ENCODE measurements at regions not wholly inside any gene's neighbourhood (a gene's known extent, or its start where the extent isn't known, plus 50 kb on each side); places are given as distances from the start of the nearest gene placed in this dataset.

GRCh38 chr4:111864066-111864465, 281.2 kb upstream of the FAM241A start:
- Mint-ChIP-seq H3K4me3 (no peak overlapping the region), H3K36me3 (ENCODE audit: low read depth) (no peaks in the 10 kb centered on the region), H3K27ac (no peak overlapping the region), H3K9me3 (peaks cover 13% of the 10 kb centered on the region), H3K27me3 (ENCODE audit: low read depth) (no peaks in the 10 kb centered on the region), H3K4me1 (no peaks in the 10 kb centered on the region)
- TF ChIP-seq CTCF (IDR thresholded peaks at IDR 0.05; ENCODE audit: unreplicated experiment in 3 of 3): no peak

- Mint-ChIP-seq H3K4me3 (no peak overlapping the region), H3K9me3 (peaks cover 13% of the 10 kb centered on the region), H3K27me3 (ENCODE audit: low read depth) (no peaks in the 10 kb centered on the region), H3K4me1 (no peaks in the 10 kb centered on the region), H3K36me3 (ENCODE audit: low read depth) (no peaks in the 10 kb centered on the region), H3K27ac (no peak overlapping the region)
- TF ChIP-seq CTCF (IDR thresholded peaks at IDR 0.05; ENCODE audit: unreplicated experiment in 3 of 3): no peak
Observed at GRCh38 chr4:111869339-111869738, 275.9 kb upstream of the FAM241A start.

- H3K27me3 Mint-ChIP-seq (ENCODE audit: low read depth): no peaks in the 10 kb centered on the region
- H3K36me3 Mint-ChIP-seq (ENCODE audit: low read depth): no peaks in the 10 kb centered on the region
- no peak overlapping the region for H3K4me3 Mint-ChIP-seq
- no peak overlapping the region for H3K27ac Mint-ChIP-seq
- H3K9me3 Mint-ChIP-seq: peaks cover 6% of the 10 kb centered on the region
- TF ChIP-seq CTCF (IDR thresholded peaks at IDR 0.05; ENCODE audit: unreplicated experiment in 3 of 3): no peak
- H3K4me1 Mint-ChIP-seq: no peaks in the 10 kb centered on the region
Observed at GRCh38 chr4:111871802-111872201, 273.5 kb upstream of the FAM241A start.

GRCh38 chr4:111873801-111874200, 271.5 kb upstream of the FAM241A start:
- Mint-ChIP-seq H3K9me3 (no peaks in the 10 kb centered on the region), H3K27ac (no peak overlapping the region), H3K36me3 (ENCODE audit: low read depth) (no peaks in the 10 kb centered on the region), H3K27me3 (ENCODE audit: low read depth) (no peaks in the 10 kb centered on the region), H3K4me3 (no peak overlapping the region), H3K4me1 (no peaks in the 10 kb centered on the region)
- TF ChIP-seq CTCF (IDR thresholded peaks at IDR 0.05; ENCODE audit: unreplicated experiment in 3 of 3): no peak

- Mint-ChIP-seq H3K9me3 (no peaks in the 10 kb centered on the region), H3K27me3 (ENCODE audit: low read depth) (no peaks in the 10 kb centered on the region), H3K4me1 (peaks cover 3% of the 10 kb centered on the region), H3K4me3 (no peak overlapping the region), H3K36me3 (ENCODE audit: low read depth) (no peaks in the 10 kb centered on the region), H3K27ac (no peak overlapping the region)
- no peak for TF ChIP-seq CTCF (IDR thresholded peaks at IDR 0.05; ENCODE audit: unreplicated experiment in 3 of 3)
Observed at GRCh38 chr4:111879539-111879938, 265.7 kb upstream of the FAM241A start.

- Mint-ChIP-seq H3K9me3 (no peaks in the 10 kb centered on the region), H3K27me3 (ENCODE audit: low read depth) (no peaks in the 10 kb centered on the region), H3K4me3 (no peak overlapping the region), H3K27ac (no peak overlapping the region), H3K4me1 (peaks cover 3% of the 10 kb centered on the region), H3K36me3 (ENCODE audit: low read depth) (no peaks in the 10 kb centered on the region)
- no peak for TF ChIP-seq CTCF (IDR thresholded peaks at IDR 0.05; ENCODE audit: unreplicated experiment in 3 of 3)
Observed at GRCh38 chr4:111880116-111880515, 265.1 kb upstream of the FAM241A start.
